Fibroblast of the aortic adventitia (primary cell): ENCODE measurements at regions not wholly inside any gene's neighbourhood (a gene's known extent, or its start where the extent isn't known, plus 50 kb on each side); places are given as distances from the start of the nearest gene placed in this dataset.
"Not testable (repeated sequence)": the region's sequence is repeated elsewhere in the genome, so short reads cannot be mapped to it uniquely, and the experiment has no call there.

Experiments
- DNase-seq: peaks from one replicate; pipeline ENCODE4 v3.0.0-alpha.2; 2010; ENCODE audit warnings: low read depth
- H3K4me3 ChIP-seq: 2 replicates; pipeline ENCODE4 v1.5.1; 2011; ENCODE audit warnings: low read depth, mild to moderate bottlenecking, control low read depth, low read length, moderate library complexity
- TF ChIP-seq, protein P1 (sequence below): IDR thresholded peaks from 2 replicates; pipeline ENCODE4 v1.5.1; 2011; ENCODE audit warnings: mild to moderate bottlenecking, low read length, control low read depth, inconsistent platforms; ENCODE audit not compliant: insufficient read depth

DNA sequence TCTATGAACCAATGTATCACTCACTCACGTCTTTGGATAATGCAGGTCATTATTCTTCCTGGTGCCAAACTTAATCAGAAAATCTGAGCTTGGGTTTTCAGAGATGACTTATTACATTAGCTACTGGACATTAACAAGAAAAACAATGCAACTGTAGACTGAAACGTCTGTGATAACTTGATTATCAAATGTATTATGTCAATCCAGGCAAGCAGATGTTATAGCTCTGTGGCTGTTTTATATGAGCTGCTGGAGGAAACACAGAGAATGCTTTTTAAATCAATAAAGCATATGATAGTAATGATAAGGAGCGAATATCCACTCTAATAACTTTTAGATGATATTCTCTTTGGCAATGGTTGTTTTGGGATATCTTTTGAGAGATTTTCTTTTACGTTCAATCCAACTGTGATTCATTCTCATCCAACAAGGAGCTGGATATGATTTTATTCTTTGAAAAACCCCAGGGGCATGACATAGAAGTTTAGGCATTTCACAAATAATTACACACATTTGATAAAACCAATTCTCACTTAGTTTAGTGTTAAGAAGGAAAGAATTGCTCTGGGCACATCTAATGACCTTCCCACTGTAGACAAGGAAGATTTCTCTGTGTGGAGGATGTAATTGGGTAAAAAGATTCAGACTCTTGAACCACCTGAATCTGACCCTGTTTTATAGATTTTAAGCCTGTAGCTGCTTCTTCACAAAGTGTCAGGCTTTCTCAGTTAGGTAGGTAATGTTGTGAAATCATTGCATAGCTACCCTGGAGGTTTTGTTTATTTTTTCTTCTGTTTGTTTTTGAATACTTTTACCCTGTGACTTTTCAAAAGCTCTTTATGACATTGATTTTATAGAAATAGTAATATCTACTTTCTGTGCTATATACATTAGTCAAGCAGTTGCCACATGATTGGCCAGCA, 1124.7 kb downstream of the DNAJB9 start:
- TF ChIP-seq, protein P1, sequence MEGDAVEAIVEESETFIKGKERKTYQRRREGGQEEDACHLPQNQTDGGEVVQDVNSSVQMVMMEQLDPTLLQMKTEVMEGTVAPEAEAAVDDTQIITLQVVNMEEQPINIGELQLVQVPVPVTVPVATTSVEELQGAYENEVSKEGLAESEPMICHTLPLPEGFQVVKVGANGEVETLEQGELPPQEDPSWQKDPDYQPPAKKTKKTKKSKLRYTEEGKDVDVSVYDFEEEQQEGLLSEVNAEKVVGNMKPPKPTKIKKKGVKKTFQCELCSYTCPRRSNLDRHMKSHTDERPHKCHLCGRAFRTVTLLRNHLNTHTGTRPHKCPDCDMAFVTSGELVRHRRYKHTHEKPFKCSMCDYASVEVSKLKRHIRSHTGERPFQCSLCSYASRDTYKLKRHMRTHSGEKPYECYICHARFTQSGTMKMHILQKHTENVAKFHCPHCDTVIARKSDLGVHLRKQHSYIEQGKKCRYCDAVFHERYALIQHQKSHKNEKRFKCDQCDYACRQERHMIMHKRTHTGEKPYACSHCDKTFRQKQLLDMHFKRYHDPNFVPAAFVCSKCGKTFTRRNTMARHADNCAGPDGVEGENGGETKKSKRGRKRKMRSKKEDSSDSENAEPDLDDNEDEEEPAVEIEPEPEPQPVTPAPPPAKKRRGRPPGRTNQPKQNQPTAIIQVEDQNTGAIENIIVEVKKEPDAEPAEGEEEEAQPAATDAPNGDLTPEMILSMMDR = no peak

DNA sequence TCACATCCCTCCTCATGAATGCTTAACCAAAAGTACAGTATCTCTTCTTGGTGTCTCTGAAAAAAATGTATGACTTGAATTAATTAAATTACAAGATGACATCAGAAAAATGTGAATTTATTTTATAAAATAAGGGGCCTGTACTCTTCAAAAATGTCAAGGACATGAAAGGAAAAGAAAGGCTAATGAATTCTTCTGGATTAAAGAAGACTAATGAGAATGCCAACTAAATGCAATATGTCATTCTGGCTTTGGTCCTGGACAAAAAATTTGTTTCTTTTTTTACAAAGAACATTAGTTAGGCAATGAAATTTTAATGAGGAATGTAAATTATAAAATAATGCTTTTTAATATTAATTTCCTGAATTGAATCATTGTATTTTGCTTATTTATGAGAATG, 1125.7 kb downstream of the DNAJB9 start:
- TF ChIP-seq, protein P1 = no peak
- no peak overlapping the region for H3K4me3 ChIP-seq

More for the DNA sequence above, 1124.7 kb downstream of the DNAJB9 start:
- no peak overlapping the region for H3K4me3 ChIP-seq
- DNase-seq = no peak

DNA sequence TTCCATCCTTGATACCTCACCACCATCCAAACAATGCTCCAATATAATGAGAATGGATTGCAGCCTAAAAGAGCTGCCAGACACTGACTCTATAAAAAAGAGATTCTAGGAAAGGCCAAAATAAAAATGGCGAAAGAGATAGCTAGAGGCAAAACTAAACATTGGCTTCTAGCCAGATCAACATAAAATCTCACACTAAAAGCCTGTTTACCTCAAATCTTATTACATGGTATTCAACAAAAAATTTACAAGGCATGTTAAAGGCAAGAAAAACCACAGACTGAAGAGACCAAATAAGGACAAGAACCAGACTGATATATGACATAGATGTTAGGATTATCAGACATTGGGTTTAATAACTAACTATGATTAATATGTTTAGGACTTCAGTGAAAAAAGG, 1127.0 kb downstream of the DNAJB9 start:
- no peak overlapping the region for H3K4me3 ChIP-seq
- TF ChIP-seq, protein P1 = no peak
- no peak for DNase-seq

More for the DNA sequence above, 1125.7 kb downstream of the DNAJB9 start:
- DNase-seq = no peak

DNA sequence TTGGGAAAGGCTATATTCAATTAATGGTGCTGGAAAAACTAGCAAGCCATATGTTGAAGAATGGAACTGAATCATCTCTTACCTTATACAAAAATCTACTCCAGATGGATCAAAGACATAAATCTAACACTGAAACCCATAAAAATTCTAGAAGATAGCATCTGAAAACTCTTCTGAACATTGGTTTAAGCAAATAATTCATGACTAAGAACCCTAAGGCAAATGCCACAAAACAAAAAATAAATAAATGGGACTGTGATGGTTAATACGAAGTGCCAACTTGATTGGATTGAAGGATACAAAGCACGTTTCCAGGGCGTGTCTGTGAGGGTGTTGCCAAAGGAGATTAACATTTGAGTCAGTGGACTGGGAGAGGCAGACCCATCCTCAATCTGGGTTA, 1130.0 kb downstream of the DNAJB9 start:
- TF ChIP-seq, protein P1 = no peak
- DNase-seq = no peak
- H3K4me3 ChIP-seq = no peak overlapping the region

DNA sequence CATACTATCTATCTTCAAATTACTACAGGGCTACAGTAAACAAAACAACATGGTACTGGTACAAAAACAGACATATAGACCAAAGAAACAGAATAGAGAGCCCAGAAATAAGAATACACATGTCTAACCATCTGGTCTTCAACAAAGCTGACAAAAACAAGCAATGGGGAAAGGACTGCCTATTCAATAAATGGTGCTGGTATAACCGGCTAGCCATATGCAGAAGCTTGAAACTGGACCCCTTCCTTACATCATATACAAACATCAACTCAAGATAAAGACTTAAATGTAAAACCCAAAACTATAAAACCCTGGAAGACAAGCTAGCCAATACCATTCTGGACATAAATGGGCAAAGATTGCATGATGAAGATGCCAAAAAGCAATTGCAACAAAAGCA, 1143.7 kb downstream of the DNAJB9 start:
- H3K4me3 ChIP-seq = no peak overlapping the region
- DNase-seq = no peak
- TF ChIP-seq, protein P1 = no peak

DNA sequence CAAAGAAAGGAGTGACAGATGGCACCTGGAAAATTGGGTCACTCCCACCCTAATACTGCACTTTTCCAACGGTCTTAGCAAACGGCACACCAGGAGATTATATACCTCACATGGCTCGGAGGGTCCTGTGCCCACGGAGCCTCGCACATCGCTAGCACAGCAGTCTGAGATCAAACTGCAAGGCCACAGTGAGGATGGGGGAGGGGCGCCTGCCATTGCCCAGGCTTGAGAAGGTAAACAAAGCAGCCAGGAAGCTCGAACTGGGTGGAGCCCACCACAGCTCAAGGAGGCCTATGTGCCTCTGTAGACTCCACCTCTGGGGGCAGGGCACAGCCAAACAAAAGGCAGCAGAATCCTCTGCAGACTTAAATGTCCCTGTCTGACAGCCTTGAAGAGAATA, 1149.7 kb downstream of the DNAJB9 start:
- DNase-seq, H3K4me3 ChIP-seq: not testable (repeated sequence)

DNA sequence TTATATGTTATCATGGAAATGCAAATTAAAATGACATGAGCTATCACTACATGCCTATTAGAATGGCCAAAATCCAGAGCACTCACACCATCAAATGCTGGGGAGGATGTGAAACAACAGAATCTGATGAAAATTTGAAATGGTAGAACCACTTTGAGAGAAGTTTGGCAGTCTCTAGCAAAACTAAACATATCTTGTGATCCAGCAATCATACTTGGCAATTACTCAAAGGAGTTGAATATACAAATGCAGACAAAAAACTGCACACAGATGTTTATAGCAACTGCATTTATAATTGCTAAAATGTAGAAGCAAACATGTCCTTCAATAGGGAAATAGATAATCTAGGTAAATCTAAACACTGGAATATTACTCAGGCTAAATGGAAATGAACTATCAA, 1164.9 kb downstream of the DNAJB9 start:
- TF ChIP-seq, protein P1 = no peak
- H3K4me3 ChIP-seq = no peak overlapping the region

More for the DNA sequence above, 1164.9 kb downstream of the DNAJB9 start:
- DNase-seq = no peak
